ENCODE measurements at regions not wholly inside any gene's neighbourhood (a gene's known extent, or its start where the extent isn't known, plus 50 kb on each side); places are given as distances from the start of the nearest gene placed in this dataset.

DNA sequence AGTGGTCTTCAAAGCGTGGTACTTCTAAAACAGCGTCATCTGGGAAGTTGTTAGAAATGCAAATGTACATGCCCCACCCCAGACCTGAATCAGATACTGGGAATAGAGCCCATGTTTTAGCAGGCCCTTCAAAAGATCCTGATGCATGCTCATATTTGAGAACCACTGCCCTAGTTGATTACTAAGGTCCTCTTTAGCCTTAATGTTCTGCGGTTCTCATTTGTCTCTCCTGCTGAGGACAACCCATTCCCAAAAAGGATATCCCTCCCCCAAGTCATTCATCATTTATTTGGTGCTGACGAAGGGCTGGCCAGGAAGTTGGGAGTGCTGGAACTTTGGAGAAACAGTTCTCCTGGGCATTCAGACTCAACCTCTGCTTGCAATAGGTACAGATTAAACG lies 92.4 kb upstream of the RALGPS2 start:
- intact Hi-C loops (cut with DNase I) = no loop called here
- DNase-seq (no peak), ATAC-seq (ENCODE audit: poor library complexity) (no peak)

DNA sequence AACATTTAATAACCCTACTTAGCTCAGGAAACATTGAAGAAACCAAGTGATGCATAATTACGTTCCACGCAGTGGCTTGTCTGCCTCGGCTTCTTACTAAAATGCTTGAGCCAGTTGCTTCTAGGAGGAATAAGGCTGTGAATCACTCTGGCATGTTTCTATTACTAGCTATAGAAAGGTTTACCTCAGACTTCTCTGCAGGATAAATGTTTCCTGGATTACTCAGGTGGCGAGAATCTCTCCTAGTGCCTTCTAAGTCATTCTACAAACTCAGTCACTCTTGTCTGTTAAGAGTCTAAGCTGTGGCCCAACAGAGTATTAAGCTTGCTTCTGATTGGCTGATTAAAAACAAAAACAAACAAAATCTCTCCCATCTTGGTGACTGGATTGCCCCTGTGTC lies 92.0 kb upstream of the RALGPS2 start:
- intact Hi-C loops (cut with DNase I) = no loop called here
- DNase-seq = no peak
- no peak for ATAC-seq (ENCODE audit: poor library complexity)

DNA sequence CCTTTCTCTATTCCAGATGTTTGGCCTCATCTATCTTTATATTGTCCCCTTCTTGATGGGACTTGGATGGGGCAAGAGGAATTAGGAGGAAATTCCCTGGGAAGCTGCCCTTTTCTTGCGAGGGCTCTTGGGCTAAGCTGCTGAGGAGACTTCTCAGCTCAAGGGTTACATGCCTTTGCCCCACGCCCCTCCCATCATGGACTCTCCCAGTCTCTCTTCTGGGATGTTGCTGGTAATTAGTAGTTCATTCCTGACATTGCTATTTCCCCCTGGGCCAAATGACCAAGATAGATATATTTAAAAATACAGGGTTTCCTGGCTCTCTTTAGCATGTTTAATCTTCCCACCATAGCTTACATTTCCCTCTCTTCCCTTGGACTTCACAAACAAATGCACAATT lies 90.6 kb upstream of the RALGPS2 start:
- peak; percentile 70 for ATAC-seq (ENCODE audit: poor library complexity)
- DNase-seq = peak; percentile 47
- intact Hi-C loops (cut with DNase I) = no loop called here

DNA sequence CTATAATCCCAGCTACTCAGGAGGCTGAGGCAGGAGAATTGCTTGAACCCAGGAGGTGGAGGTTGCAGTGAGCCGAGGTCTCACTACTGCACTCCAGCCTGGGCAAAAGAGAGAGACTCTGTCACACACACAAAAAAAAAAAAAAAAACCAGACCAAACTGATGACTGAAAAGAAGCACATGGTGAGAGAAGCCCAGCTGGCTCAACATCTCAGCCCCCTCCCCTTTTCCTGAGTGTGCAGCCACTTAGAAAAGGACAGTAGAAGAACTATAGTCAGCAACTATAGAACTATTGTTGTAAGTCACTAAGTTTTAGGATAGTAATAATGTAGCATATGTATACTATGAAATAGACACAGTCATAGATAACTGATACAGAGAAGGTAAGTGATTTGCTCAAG lies 87.2 kb upstream of the RALGPS2 start:
- DNase-seq (no peak), ATAC-seq (ENCODE audit: poor library complexity) (no peak)
- intact Hi-C loops (cut with DNase I) = no loop called here

DNA sequence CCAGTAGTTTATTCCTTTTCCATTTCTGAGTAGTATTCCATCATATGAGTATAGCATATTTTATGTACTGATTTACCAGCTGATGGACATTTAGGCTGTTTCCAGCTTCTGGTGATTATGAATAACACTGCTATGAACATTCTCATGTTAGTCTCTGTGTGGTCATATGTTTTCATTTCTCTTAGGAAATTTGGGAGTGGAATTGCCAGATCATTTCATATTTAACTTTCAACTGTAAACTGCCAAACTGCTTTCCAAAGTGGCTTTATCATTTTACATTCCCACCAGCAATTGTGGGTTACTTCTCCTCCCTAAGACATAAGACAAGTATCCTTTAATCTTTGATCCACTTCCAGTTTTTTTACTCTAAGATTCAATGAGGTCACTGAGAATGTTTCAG lies 85.7 kb upstream of the RALGPS2 start:
- no peak for DNase-seq
- intact Hi-C loops (cut with DNase I) = no loop called here
- no peak for ATAC-seq (ENCODE audit: poor library complexity)

DNA sequence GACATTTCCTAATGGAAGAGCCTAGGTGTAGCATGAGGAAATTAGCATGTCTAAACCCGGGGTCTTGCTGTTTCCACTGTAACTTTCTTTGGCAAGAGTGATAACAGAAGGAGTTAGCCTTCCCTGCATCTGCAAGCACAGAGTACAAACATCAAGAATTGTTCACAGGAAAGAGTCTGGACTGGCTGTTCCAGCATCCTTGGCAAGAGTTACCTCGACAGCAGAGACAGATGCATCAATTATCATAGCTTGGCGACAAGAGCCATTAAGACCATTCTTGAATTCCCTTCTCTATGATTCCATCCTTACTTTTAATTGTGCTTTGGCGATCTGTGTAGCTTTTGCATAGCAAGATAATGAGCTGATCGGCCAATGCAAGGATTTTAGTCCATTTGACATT lies 82.8 kb upstream of the RALGPS2 start:
- intact Hi-C loops (cut with DNase I) = no loop called here
- no peak for DNase-seq
- ATAC-seq (ENCODE audit: poor library complexity) = no peak

DNA sequence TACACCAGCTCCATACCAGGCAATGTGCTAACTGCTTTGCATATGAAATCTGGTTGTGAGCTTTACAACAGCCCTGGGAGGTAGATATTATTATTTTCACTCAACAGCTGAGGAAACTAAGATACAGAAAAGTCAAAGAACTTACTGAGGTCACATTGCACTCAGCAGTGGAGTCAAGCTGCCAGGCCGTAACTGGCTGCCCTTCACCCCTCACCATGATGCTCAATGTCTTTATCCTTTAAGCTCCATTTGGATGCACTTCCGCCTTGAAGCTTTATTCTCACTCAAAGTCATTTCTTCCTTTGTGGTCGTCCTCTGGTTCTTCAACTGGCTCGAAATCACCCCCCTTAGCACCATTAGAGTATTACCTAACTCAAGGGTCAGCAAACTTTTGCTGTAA lies 81.7 kb upstream of the RALGPS2 start:
- ATAC-seq (ENCODE audit: poor library complexity) (no peak), DNase-seq (no peak)
- intact Hi-C loops (cut with DNase I) = no loop called here

DNA sequence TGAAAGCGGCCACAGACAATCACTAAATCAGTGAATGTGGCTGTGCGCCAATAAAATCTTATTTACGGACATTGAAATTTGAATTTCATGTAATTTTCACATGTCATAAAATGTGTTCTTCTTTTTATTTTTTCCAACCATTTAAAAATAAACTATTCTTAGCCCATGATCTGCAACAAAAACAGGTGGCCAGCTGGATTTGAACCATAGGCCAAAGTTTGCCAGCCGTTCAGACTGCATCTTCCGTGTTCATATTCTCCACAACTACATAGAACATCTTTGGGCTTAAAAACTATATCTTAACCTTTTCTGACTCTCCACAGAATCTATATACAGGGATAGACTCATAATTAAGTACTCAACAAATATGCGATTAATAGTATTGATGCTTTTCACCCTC lies 81.2 kb upstream of the RALGPS2 start:
- intact Hi-C loops (cut with DNase I) = no loop called here
- ATAC-seq (ENCODE audit: poor library complexity) (no peak), DNase-seq (no peak)

DNA sequence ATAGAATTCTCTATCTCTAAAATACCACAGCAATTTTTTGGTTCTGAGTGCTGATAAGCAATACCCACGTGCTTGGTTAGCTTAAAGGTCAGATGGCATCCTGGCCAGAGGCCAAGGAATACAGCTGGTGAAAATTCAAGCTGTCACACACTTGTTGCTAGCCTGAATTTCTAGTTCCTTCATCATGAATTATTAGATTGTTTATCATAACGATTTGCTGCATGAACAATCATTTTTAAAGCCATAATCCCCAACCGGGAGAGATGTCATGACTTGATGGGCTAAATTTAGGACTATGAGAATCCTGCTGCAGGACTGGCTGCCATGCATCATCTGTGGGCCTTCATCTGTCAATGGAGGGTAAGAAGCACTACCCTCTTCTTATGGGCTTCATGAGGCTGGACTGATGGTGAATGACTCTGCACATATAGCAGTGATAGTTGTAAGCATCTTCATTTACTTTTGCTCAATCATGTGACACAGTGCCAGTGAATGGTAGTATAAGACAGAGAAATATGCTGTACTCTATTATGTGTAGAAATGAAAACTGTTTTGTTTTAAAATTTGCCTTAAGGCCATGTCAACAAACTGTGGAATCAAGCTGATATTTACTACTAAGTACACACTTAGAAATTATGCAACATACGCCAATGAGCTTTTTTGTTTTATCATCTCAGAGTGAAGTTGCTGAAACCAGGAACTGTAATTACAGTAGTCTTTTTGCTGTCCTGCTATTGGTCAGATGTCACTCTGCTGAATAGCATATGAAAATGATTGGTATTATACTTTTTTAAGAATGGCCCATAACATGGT lies 80.5 kb upstream of the RALGPS2 start:
- intact Hi-C loops (cut with DNase I) = no loop called here
- ATAC-seq (ENCODE audit: poor library complexity) = peak; percentile 46
- no peak for DNase-seq

DNA sequence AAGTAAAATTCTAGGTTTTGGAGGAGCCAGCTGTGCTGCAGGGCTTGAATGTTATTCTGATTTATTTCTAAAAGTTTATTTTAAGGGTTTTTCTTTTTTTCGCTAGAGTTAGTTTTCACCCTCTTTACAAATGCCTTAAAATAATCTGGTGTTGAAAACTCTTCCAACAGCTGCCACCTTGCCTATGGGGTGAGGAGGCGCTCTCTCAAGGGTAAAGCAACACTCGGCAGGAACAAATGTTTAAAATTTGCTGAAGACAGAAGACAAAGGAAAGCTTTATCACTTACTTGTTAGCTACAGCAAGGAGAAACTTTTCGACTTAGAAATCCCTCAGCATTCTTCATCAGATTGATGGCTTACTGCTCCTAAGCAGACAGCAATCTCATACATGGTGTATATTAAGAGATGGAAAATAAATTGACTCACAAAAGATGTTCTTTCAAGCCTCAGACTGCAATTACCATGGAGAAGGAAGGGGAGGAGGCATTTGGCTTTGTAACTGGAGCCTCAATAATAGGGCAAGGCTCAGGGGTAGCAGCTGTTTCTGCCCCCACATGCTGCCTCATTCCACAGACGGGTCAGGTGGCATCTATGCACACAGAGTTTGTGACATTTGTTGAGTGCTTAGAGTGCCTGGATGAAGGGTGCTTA lies 79.8 kb upstream of the RALGPS2 start:
- ATAC-seq (ENCODE audit: poor library complexity) = no peak
- DNase-seq = no peak
- intact Hi-C loops (cut with DNase I) = no loop called here

DNA sequence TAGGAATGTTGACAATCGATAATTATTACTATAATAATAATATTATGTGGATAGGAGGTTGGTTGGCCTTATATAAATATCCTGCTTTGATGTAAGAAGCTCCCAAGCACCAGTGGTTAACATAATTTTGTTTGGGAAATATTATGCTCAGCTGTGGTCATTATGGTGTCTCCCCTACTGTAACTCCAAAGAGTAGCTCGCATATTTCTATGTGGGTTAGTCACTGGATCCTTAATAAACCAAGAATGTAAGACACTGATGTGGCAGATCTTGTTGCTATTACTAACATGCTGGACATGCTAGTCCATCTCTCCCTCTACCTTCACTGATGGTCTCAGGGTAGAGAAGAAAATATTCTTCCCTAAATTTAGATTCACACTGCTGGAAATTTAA lies 79.2 kb upstream of the RALGPS2 start:
- intact Hi-C loops (cut with DNase I) = no loop called here
- ATAC-seq (ENCODE audit: poor library complexity) (no peak), DNase-seq (no peak)

DNA sequence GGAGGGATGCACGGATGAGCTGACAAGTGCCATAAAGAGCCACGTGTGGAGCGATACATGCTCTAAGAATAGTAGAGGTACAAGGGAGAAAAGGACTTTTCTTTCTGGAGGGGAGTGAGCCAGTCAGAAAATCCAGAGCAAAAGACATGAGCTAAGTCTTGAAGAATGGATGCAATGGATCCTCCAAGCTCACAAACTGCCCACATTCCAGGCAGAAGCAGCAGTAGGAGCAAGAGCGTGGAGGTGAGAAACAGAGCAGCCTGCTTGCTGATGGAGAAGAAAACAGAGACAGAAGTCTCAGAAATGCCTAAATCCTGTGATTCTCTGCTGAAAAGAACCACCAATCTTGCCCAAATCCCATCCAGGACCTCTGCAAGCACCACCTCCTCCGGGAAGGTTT lies 78.2 kb upstream of the RALGPS2 start:
- no peak for DNase-seq
- intact Hi-C loops (cut with DNase I) = no loop called here
- ATAC-seq (ENCODE audit: poor library complexity) = no peak

DNA sequence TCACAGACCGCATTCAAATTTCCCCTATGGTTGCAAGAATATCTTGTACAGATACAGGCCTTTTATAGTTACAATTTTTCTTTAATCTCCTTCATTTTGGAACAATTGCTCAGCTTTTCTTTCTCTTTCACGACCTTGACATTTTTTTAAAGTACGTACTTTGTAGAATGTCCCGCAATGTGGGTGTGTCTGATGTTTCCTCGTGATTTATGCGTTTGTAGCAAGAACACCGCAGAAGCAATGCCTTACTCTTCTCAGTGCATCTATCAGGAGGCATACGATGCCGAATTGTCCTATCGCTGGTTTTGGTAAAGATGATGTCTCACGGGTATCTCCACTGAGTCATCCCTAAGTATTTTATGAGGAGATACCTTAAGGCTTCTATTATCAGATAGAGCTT lies 76.9 kb upstream of the RALGPS2 start:
- ATAC-seq (ENCODE audit: poor library complexity) (no peak), DNase-seq (no peak)
- intact Hi-C loops (cut with DNase I) = no loop called here

DNA sequence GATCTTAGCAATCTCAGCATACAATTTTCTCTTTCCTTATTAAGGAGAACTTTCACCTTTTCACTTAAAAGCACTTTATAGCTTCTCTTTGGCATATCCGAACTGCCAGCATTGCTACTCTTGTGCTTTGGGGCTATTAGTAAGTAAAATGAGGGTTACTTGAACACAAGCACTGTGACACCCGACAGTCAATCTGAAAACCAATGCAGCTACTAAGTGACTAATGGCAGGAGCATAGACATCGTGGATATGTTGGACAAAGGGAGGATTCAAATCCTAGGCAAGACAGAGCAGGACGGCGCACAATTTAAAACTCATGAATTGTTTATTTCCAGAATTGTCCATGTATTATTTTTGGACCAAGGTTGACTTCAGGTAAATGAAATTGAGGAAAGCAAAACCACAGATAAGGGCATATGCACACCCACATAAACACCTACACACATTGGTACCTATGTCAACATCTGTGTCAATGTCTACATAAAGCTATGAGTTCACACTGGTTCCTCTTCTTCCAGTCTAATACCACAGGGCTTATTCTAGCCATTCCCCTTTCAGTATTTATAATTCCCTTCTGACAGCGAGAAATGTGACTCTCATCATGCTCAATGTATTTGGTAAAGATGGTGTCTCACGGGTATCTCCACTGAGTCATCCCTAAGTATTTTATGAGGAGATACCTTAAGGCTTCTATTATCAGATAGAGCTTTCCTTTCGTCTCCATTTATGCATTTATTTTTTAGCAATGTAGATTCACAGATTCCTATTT lies 75.3 kb upstream of the RALGPS2 start:
- intact Hi-C loops (cut with DNase I) = no loop called here
- no peak for DNase-seq
- no peak for ATAC-seq (ENCODE audit: poor library complexity)

DNA sequence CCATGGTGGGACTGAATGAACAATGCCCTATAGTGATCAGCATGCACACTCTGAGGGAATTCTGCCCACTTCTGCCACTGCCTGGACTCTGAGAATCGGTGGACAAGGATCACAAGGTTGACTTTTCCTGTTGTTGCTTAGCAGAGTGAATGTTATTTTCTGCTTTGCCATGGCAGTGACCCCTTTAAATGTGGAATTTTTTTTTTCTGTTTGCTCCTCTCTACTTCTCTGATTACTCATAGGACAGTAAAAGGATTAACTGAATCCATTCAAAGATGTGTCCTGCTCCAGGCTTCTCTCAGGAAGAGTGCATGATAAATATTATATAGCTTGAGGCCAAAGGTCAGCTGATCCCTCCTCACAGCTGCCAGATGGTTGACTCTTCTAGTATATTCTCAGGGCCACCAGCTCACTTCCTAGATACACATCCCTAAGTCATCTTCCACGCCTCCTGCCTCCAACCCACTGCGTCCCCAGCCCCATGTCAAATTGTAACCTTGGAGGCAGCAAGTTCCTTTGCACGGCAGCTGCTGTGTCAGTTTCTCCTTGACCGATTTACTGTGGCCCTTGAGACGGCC lies 74.0 kb upstream of the RALGPS2 start:
- intact Hi-C loops (cut with DNase I) = no loop called here
- DNase-seq (no peak), ATAC-seq (ENCODE audit: poor library complexity) (no peak)

DNA sequence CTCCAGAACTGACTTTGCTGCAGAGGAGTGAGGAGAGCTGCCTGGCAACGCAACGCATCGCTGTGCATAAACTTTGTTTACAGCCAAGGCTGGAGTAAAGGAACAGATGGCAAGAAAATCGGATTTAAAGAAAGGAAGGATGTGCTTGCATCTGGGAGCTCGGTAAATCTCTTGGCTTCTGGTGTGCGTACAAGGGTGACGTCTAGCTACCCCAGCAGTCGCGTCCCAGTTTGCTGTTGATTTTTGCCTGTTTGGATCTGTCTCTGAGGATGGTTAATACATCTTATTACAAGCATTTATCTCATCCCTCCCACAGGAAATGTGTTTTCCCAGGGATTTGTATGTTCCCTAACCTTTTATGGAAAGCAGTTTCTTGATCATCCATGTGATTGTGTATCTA lies 73.3 kb upstream of the RALGPS2 start:
- DNase-seq (no peak), ATAC-seq (ENCODE audit: poor library complexity) (peak; percentile 48)
- intact Hi-C loops (cut with DNase I) = no loop called here

DNA sequence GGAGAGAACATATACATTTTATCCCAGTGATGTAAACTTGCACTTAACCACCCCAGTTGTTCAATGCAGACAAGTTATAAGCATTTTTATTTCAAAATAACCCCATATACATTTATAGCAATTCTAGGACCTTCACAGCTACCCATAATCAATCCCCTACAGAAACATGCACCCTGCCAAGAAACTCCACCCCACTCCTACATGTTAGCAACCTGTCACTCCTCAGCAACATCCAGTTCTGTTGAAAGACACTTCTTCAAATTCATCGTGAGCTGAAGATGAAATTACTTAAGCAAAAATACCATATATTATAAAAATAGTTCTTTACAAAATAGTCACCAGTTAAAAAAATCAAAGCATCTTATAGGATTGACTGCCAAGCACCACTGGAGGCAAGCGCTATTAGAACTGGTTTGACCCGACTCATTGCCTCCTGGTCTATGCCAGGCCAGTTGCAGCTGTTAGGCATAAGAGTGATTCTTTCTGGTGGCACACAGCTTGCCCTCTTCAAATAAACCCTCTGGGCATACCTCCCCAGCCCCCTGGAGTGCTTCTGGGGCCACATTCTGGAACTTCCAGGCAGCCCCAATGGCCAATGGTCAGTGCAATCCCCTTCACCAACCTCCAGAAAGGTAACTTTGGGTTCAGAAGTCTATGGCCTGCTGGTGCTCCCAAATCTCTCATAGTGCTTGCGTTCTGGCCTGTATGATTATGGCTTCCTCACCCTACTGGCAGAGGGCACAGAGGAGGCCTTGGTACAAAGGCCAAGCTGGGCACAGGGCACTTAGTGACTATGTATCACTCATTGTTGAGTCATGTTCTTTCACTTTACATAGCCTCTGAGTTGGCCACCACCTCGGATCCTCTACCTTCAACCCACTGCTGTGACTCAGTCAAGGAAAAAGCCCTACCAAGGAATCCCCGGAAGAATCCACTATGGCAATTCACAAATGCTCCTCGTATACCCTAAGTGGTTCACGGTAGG lies 72.2 kb upstream of the RALGPS2 start:
- intact Hi-C loops (cut with DNase I) = no loop called here
- no peak for DNase-seq
- no peak for ATAC-seq (ENCODE audit: poor library complexity)

DNA sequence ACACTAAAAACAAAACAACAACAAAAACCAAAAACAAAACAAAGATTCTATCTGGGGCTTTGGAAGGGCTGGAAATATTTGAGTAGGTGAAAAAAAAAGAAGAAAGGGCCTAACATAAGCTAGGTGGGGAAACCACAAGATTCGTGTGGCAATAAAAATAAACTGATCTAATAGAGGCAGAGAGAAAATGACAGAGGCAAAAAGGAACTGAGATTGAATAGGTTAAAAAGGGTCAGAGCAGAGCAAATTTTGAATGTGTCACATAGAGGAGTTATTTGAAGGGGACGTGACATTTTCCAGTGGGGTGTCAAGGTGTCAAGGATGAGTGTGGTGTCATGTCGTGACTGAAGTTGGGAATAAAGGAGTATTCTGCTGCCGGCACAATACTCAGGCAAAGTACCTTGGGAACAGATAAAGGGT lies 65.2 kb upstream of the RALGPS2 start:
- intact Hi-C loops (cut with DNase I) = no loop called here
- ATAC-seq (ENCODE audit: poor library complexity) = no peak

DNA sequence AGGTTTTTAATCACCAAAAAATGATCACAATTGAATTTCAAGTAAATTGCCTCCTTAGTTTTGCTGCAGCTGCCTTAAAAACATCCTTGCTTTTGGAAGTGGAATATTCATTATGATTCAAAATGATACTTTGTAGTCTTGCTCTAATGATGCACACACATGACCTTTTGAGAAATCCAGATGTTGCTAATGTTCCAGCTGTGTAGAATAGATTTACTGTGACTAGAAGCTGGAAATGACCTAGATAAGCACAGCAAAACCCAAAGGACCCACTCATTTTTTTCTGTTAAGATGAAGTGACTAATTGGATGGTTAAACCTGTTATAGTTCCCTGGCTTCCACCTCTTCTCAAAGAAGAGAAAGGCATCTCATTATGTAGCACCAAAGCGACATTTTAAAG lies 64.6 kb upstream of the RALGPS2 start:
- no peak for ATAC-seq (ENCODE audit: poor library complexity)
- intact Hi-C loops (cut with DNase I) = no loop called here
- DNase-seq = no peak

More for the DNA sequence above, 65.2 kb upstream of the RALGPS2 start:
- DNase-seq = no peak

Data from Right ventricle myocardium superior (tissue), 1 donor.